ENCODE measurements at regions not wholly inside any gene's neighbourhood (a gene's known extent, or its start where the extent isn't known, plus 50 kb on each side); places are given as distances from the start of the nearest gene placed in this dataset.

DNA sequence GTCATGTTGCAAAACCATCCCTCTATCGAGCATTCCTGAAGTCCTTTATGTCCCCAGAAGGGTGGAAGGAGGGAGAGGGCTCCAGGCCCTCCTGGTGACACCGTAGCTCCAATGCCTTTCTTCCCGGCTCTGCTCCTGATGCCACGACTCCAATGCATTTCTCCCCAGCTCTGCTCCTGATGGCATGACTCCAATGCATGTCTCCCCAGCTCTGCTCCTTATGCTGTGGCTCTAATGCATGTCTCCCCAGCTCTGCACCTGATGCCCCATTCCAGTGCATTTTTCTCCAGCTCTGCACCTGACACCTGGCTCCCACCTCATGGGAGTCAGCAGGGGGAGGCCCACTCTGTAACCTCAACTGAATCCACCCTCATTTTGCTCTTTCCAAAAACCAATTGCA, 153.0 kb upstream of the SALL3 start:
- H3K4me3 ChIP-seq (ENCODE audit: control insufficient read depth in 2 of 3, extremely low read depth in 1 of 3, insufficient read depth in 2 of 3, low read depth in 1 of 3, low read length in 3 of 3), result no peak overlapping the region
- peaks cover 20% of the 10 kb centered on the region for H3K9me3 ChIP-seq (ENCODE audit: control insufficient read depth, low read depth, low read length)
- TF ChIP-seq, protein P1, sequence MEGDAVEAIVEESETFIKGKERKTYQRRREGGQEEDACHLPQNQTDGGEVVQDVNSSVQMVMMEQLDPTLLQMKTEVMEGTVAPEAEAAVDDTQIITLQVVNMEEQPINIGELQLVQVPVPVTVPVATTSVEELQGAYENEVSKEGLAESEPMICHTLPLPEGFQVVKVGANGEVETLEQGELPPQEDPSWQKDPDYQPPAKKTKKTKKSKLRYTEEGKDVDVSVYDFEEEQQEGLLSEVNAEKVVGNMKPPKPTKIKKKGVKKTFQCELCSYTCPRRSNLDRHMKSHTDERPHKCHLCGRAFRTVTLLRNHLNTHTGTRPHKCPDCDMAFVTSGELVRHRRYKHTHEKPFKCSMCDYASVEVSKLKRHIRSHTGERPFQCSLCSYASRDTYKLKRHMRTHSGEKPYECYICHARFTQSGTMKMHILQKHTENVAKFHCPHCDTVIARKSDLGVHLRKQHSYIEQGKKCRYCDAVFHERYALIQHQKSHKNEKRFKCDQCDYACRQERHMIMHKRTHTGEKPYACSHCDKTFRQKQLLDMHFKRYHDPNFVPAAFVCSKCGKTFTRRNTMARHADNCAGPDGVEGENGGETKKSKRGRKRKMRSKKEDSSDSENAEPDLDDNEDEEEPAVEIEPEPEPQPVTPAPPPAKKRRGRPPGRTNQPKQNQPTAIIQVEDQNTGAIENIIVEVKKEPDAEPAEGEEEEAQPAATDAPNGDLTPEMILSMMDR (optimal IDR thresholded peaks at IDR 0.05 in 1 of 3, IDR thresholded peaks at IDR 0.05 in 1 of 3, conservative IDR thresholded peaks at IDR 0.05 in 1 of 3; ENCODE audit: extremely low read depth in 1 of 3, insufficient read depth in 2 of 3, low read length in 3 of 3), result no peak
- TF ChIP-seq EZH2 (IDR thresholded peaks at IDR 0.05; ENCODE audit: low read length), result no peak
- FAIRE-seq, result no peak
- no peaks in the 10 kb centered on the region for H3K36me3 ChIP-seq (ENCODE audit: control insufficient read depth in 2 of 2, extremely low read depth in 1 of 2, insufficient read depth in 2 of 2, low read length in 2 of 2)
- H3K9me1 ChIP-seq (ENCODE audit: control insufficient read depth, extremely low read depth, insufficient read depth, low read length), result no peaks in the 10 kb centered on the region
- no peak overlapping the region for H3K4me2 ChIP-seq (ENCODE audit: control insufficient read depth, extremely low read depth, insufficient read depth, low read depth, low read length)
- H3K9ac ChIP-seq (ENCODE audit: control insufficient read depth, extremely low read depth, insufficient read depth, low read length), result no peak overlapping the region
- no peak overlapping the region for H3K27ac ChIP-seq (ENCODE audit: control insufficient read depth, insufficient read depth, low read length)
- no peaks in the 10 kb centered on the region for H4K20me1 ChIP-seq (ENCODE audit: control insufficient read depth, extremely low read depth, insufficient read depth, low read length)
- dilution Hi-C loops (cut with MboI; ENCODE audit: extremely low pct_ligation_motif_present, low sequenced_read_pairs), result no loop called here
- no peaks in the 10 kb centered on the region for H3K79me2 ChIP-seq (ENCODE audit: control insufficient read depth, insufficient read depth, low read length)
- no peaks in the 10 kb centered on the region for H3K4me1 ChIP-seq (ENCODE audit: control insufficient read depth, extremely low read depth, insufficient read depth, low read length)
- no peak overlapping the region for H2AFZ ChIP-seq (ENCODE audit: control insufficient read depth, low read length)
- H3K27me3 ChIP-seq (ENCODE audit: control insufficient read depth, extremely low read depth, insufficient read depth, low read length), result no peaks in the 10 kb centered on the region
- DNase-seq (ENCODE audit: low read depth, low spot score), result no peak

DNA sequence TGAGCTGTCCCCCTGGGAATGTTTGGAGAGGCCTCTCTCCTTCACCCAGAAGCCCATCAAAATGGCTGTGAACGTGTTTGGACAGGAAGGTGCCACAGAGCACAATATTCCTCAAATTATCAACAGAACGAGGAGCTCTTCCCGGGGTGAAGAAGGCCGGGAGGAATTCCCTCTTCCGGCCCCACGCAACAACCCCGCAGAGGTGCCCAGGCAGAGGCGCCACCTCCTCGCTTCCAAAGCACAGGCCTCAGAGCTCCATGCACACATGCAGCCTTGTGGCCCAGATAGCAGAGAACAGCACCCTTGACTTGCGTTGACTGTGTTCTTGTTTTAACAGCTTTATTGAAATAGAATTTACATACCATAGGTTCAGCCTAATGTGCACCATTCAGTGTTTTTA, 152.5 kb upstream of the SALL3 start:
- Histone ChIP-seq H3K9ac (ENCODE audit: control insufficient read depth, extremely low read depth, insufficient read depth, low read length) (no peak overlapping the region), H3K9me1 (ENCODE audit: control insufficient read depth, extremely low read depth, insufficient read depth, low read length) (no peaks in the 10 kb centered on the region), H3K27me3 (ENCODE audit: control insufficient read depth, extremely low read depth, insufficient read depth, low read length) (no peaks in the 10 kb centered on the region), H4K20me1 (ENCODE audit: control insufficient read depth, extremely low read depth, insufficient read depth, low read length) (no peaks in the 10 kb centered on the region), H3K4me2 (ENCODE audit: control insufficient read depth, extremely low read depth, insufficient read depth, low read depth, low read length) (no peak overlapping the region), H3K4me3 (ENCODE audit: control insufficient read depth in 2 of 3, extremely low read depth in 1 of 3, insufficient read depth in 2 of 3, low read depth in 1 of 3, low read length in 3 of 3) (no peak overlapping the region), H3K27ac (ENCODE audit: control insufficient read depth, insufficient read depth, low read length) (no peak overlapping the region), H2AFZ (ENCODE audit: control insufficient read depth, low read length) (no peak overlapping the region), H3K36me3 (ENCODE audit: control insufficient read depth in 2 of 2, extremely low read depth in 1 of 2, insufficient read depth in 2 of 2, low read length in 2 of 2) (no peaks in the 10 kb centered on the region), H3K4me1 (ENCODE audit: control insufficient read depth, extremely low read depth, insufficient read depth, low read length) (no peaks in the 10 kb centered on the region), H3K9me3 (ENCODE audit: control insufficient read depth, low read depth, low read length) (peaks cover 20% of the 10 kb centered on the region), H3K79me2 (ENCODE audit: control insufficient read depth, insufficient read depth, low read length) (no peaks in the 10 kb centered on the region)
- FAIRE-seq (no peak), DNase-seq (ENCODE audit: low read depth, low spot score) (no peak)
- dilution Hi-C loops (cut with MboI; ENCODE audit: extremely low pct_ligation_motif_present, low sequenced_read_pairs), result no loop called here
- TF ChIP-seq, protein P1 (optimal IDR thresholded peaks at IDR 0.05 in 1 of 3, IDR thresholded peaks at IDR 0.05 in 1 of 3, conservative IDR thresholded peaks at IDR 0.05 in 1 of 3; ENCODE audit: extremely low read depth in 1 of 3, insufficient read depth in 2 of 3, low read length in 3 of 3), result no peak
- no peak for TF ChIP-seq EZH2 (IDR thresholded peaks at IDR 0.05; ENCODE audit: low read length)

Data from keratinocyte (primary cell).